IPS DF 6.9 (cell line): ENCODE measurements at regions not wholly inside any gene's neighbourhood (a gene's known extent, or its start where the extent isn't known, plus 50 kb on each side); places are given as distances from the start of the nearest gene placed in this dataset.
A peak's percentile ranks its signal among the peaks of the same experiment; 100 is the strongest.

Experiments
- DNase-seq: peaks from one replicate; pipeline ENCODE4 v3.0.0-alpha.2; 2013; ENCODE audit warnings: low read depth, low spot score
- H3K27ac ChIP-seq: one replicate; pipeline ENCODE4 v1.5.1; 2013; ENCODE audit warnings: low read length, control low read depth
- H3K27me3 ChIP-seq: 2 replicates; pipeline ENCODE4 v1.6.1; 2013; ENCODE audit warnings: mild to moderate bottlenecking, low read length; ENCODE audit not compliant: control insufficient read depth, insufficient read depth
- H3K36me3 ChIP-seq: 2 replicates; pipeline ENCODE4 v1.6.1; 2013; ENCODE audit warnings: low read length; ENCODE audit not compliant: control insufficient read depth, insufficient read depth
- H3K4me1 ChIP-seq: 2 replicates; pipeline ENCODE4 v1.6.1; 2013; ENCODE audit warnings: low read length; ENCODE audit not compliant: control insufficient read depth, insufficient read depth
- H3K4me3 ChIP-seq: 2 replicates; pipeline ENCODE4 v1.5.1; 2013; ENCODE audit warnings: mild to moderate bottlenecking, low read length
- H3K9me3 ChIP-seq: 2 replicates; pipeline ENCODE4 v1.6.1; 2013; ENCODE audit warnings: low read length, inconsistent platforms; ENCODE audit not compliant: control insufficient read depth, insufficient read depth
- WGBS: extraction: QIAGEN DNeasy Blood & Tissue Kit; methylation state at CpG from one replicate; pipeline ENCODE4 v1.1.7; 2013; ENCODE audit warnings: mixed read lengths, missing lambda C conversion rate; ENCODE audit not compliant: insufficient read length, insufficient coverage; 5-methylcytosine and 5-hydroxymethylcytosine counted together

GRCh38 chr22:49532869-49533802 lies 294.5 kb downstream of the BRD1 start:
- Histone ChIP-seq H3K27me3 (no peaks in the 10 kb centered on the region), H3K4me3 (no peak overlapping the region), H3K36me3 (no peaks in the 10 kb centered on the region; the same call in 1 of the 2 replicates), H3K9me3 (peaks cover 19% of the 10 kb centered on the region), H3K4me1 (no peaks in the 10 kb centered on the region), H3K27ac (no peak overlapping the region)
- no peak for DNase-seq
- WGBS, result no CpG with 5 or more reads among the region's 22 CpGs

GRCh38 chr22:49531368-49531791 lies 296.3 kb downstream of the BRD1 start:
- no CpG with 5 or more reads among the region's 11 CpGs for WGBS
- DNase-seq, result no peak
- Histone ChIP-seq H3K4me1 (no peaks in the 10 kb centered on the region), H3K27ac (no peak overlapping the region), H3K4me3 (no peak overlapping the region), H3K9me3 (peaks cover 25% of the 10 kb centered on the region), H3K27me3 (no peaks in the 10 kb centered on the region), H3K36me3 (no peaks in the 10 kb centered on the region; the same call in 1 of the 2 replicates)

GRCh38 chr22:49530671-49531367 lies 296.9 kb downstream of the BRD1 start:
- WGBS, result no CpG with 5 or more reads among the region's 19 CpGs
- H3K4me1 ChIP-seq, result no peaks in the 10 kb centered on the region
- H3K27ac ChIP-seq, result no peak overlapping the region
- H3K27me3 ChIP-seq, result no peaks in the 10 kb centered on the region
- peaks cover 26% of the 10 kb centered on the region for H3K9me3 ChIP-seq
- no peaks in the 10 kb centered on the region; the same call in 1 of the 2 replicates for H3K36me3 ChIP-seq
- no peak overlapping the region for H3K4me3 ChIP-seq
- no peak for DNase-seq

GRCh38 chr22:49528420-49528720 lies 299.3 kb downstream of the BRD1 start:
- Histone ChIP-seq H3K27ac (no peak overlapping the region), H3K4me1 (no peaks in the 10 kb centered on the region), H3K27me3 (no peaks in the 10 kb centered on the region), H3K9me3 (peaks cover 36% of the 10 kb centered on the region), H3K4me3 (no peak overlapping the region), H3K36me3 (no peaks in the 10 kb centered on the region; the same call in 1 of the 2 replicates)
- no peak for DNase-seq
- WGBS, result no CpG with 5 or more reads among the region's 6 CpGs

- Histone ChIP-seq H3K36me3 (no peaks in the 10 kb centered on the region; the same call in 1 of the 2 replicates), H3K4me3 (no peak overlapping the region), H3K27ac (no peak overlapping the region), H3K27me3 (no peaks in the 10 kb centered on the region), H3K4me1 (no peaks in the 10 kb centered on the region), H3K9me3 (peaks cover 40% of the 10 kb centered on the region)
- no peak for DNase-seq
- no CpG with 5 or more reads among the region's 17 CpGs for WGBS
Observed at GRCh38 chr22:49527611-49528419, 299.9 kb downstream of the BRD1 start.

GRCh38 chr22:49525801-49526535 lies 301.7 kb downstream of the BRD1 start:
- DNase-seq, result no peak
- no peaks in the 10 kb centered on the region; the same call in 1 of the 2 replicates for H3K27me3 ChIP-seq
- H3K4me3 ChIP-seq, result no peak overlapping the region
- no CpG with 5 or more reads among the region's 14 CpGs for WGBS
- no peak overlapping the region for H3K27ac ChIP-seq
- no peaks in the 10 kb centered on the region; the same call in 1 of the 2 replicates for H3K4me1 ChIP-seq
- peaks cover 42% of the 10 kb centered on the region for H3K9me3 ChIP-seq
- no peaks in the 10 kb centered on the region; the same call in 1 of the 2 replicates for H3K36me3 ChIP-seq

- Histone ChIP-seq H3K9me3 (peaks cover 43% of the 10 kb centered on the region), H3K4me1 (no peaks in the 10 kb centered on the region; the same call in 1 of the 2 replicates), H3K27me3 (no peaks in the 10 kb centered on the region; the same call in 1 of the 2 replicates), H3K36me3 (no peaks in the 10 kb centered on the region), H3K4me3 (no peak overlapping the region), H3K27ac (no peak overlapping the region)
- no peak for DNase-seq
- no CpG with 5 or more reads among the region's 9 CpGs for WGBS
Observed at GRCh38 chr22:49525360-49525759, 302.3 kb downstream of the BRD1 start.

- no CpG with 5 or more reads among the region's 5 CpGs for WGBS
- H3K27me3 ChIP-seq, result no peaks in the 10 kb centered on the region; the same call in 1 of the 2 replicates
Observed at GRCh38 chr22:49524362-49524761, 303.3 kb downstream of the BRD1 start.

GRCh38 chr22:49523374-49524008 lies 304.2 kb downstream of the BRD1 start:
- no peak for DNase-seq
- Histone ChIP-seq H3K36me3 (no peaks in the 10 kb centered on the region), H3K9me3 (peaks cover 42% of the 10 kb centered on the region), H3K4me1 (no peaks in the 10 kb centered on the region; the same call in 1 of the 2 replicates), H3K27me3 (no peaks in the 10 kb centered on the region; the same call in 1 of the 2 replicates), H3K4me3 (no peak overlapping the region), H3K27ac (no peak overlapping the region)
- no CpG with 5 or more reads among the region's 15 CpGs for WGBS

More at GRCh38 chr22:49524362-49524761, 303.3 kb downstream of the BRD1 start:
- Histone ChIP-seq H3K4me3 (no peak overlapping the region), H3K4me1 (no peaks in the 10 kb centered on the region; the same call in 1 of the 2 replicates), H3K36me3 (no peaks in the 10 kb centered on the region), H3K27ac (peak overlapping the region; percentile 77), H3K9me3 (peaks cover 42% of the 10 kb centered on the region)
- DNase-seq, result no peak
